GM12878 (cell line): ENCODE measurements at regions not wholly inside any gene's neighbourhood (a gene's known extent, or its start where the extent isn't known, plus 50 kb on each side); places are given as distances from the start of the nearest gene placed in this dataset.

Experiments used
- ATAC-seq: fragments of 200-7000 bp; cut with Tn5 transposase; 3 replicates; pipeline ENCODE4 v1.9.1; 2020; ENCODE audit warnings: mild to moderate bottlenecking, moderate library complexity
- BruUV-seq: library from RNA; stranded (reverse); fragments of 400-500 nt; replicated peaks from 2 replicates; lab custom pipeline; 2021; lab: Mats Ljungman, UMichigan
- CTCF ChIA-PET: fragments of 300-600 bp; sonication (Branson Sonifier 250); formaldehyde crosslinking; extraction: SDS; loops from one replicate; lab custom pipeline; 2021; ENCODE audit warnings: inconsistent platforms; lab: Yijun Ruan, JAX
- POLR2A ChIA-PET: fragments of 350-600 bp; formaldehyde crosslinking; extraction: SDS; loops from one replicate; lab custom pipeline; 2021; ENCODE audit warnings: inconsistent platforms; lab: Charles Lee
- RAD21 ChIA-PET: fragments of 300-600 bp; sonication (Branson Sonifier 250); formaldehyde crosslinking; loops from one replicate; lab custom pipeline; 2023; ENCODE audit warnings: antibody characterized with exemption; ENCODE audit not compliant: unreplicated experiment; lab: Charles Lee
- SMC1A ChIA-PET: fragments of 300-600 bp; sonication (Branson Sonifier 250); formaldehyde crosslinking; loops from one replicate; lab custom pipeline; 2023; ENCODE audit not compliant: unreplicated experiment, uncharacterized antibody; lab: Charles Lee
- DNase-seq: peaks from one replicate; pipeline ENCODE4 v3.0.0-alpha.2; 2011; ENCODE audit warnings: low read depth, low spot score
- FAIRE-seq: peaks from 3 replicates; lab custom pipeline; 2011; peaks lifted over from hg19 to GRCh38; lab: Jason Lieb, UNC
- H2AFZ ChIP-seq: 2 replicates; pipeline ENCODE4 v1.6.0; 2011; ENCODE audit warnings: low read depth, low read length, control low read depth; ENCODE audit not compliant: control insufficient read depth
- H3K27ac ChIP-seq: 2 replicates; pipeline ENCODE4 v1.5.1; 2011; ENCODE audit warnings: control low read depth; ENCODE audit not compliant: control insufficient read depth, insufficient read depth
- H3K27me3 ChIP-seq, 2 experiments: replicated peaks in 1 of 2; 2 replicates each; pipeline versions ENCODE4 v1.6.0 to v1.6.1; 2011; ENCODE audit warnings: low read length in 1 of 2; ENCODE audit not compliant: control insufficient read depth in 2 of 2, insufficient read depth in 2 of 2
- H3K36me3 ChIP-seq, 2 experiments: 2 replicates each; pipeline ENCODE4 v1.5.1; 2011; ENCODE audit warnings: low read length in 1 of 2; ENCODE audit not compliant: control insufficient read depth in 2 of 2, insufficient read depth in 2 of 2
- H3K4me1 ChIP-seq: 2 replicates; pipeline ENCODE4 v1.6.1; 2011; ENCODE audit warnings: mild to moderate bottlenecking, low read length, moderate library complexity, mixed read lengths; ENCODE audit not compliant: control insufficient read depth, insufficient read depth
- H3K4me2 ChIP-seq: 2 replicates; pipeline ENCODE4 v1.6.0; 2011; ENCODE audit warnings: control low read depth; ENCODE audit not compliant: control insufficient read depth, insufficient read depth
- H3K4me3 ChIP-seq: fragments of 200-600 bp; sonication (generic); 2 replicates; pipeline ENCODE4 v1.5.1; 2016
- H3K79me2 ChIP-seq: 2 replicates; pipeline ENCODE4 v1.6.0; 2011; ENCODE audit warnings: low read length; ENCODE audit not compliant: control insufficient read depth, insufficient read depth
- H3K9ac ChIP-seq: 2 replicates; pipeline ENCODE4 v1.8.0; 2011; ENCODE audit warnings: low read length, control low read depth, mixed read lengths; ENCODE audit not compliant: control insufficient read depth, insufficient read depth
- H3K9me3 ChIP-seq: replicated peaks from 3 replicates; pipeline ENCODE4 v1.5.1; 2011; ENCODE audit warnings: mild to moderate bottlenecking, low read length; ENCODE audit not compliant: control insufficient read depth, insufficient read depth
- H4K20me1 ChIP-seq: 2 replicates; pipeline ENCODE4 v1.6.0; 2011; ENCODE audit not compliant: control insufficient read depth, insufficient read depth
- BACH1 ChIP-seq: fragments of 450-650 bp; IDR thresholded peaks from 2 replicates; pipeline ENCODE4 v1.6.1; 2017; ENCODE audit warnings: mild to moderate bottlenecking, borderline replicate concordance
- EP300 ChIP-seq, 2 experiments: fragments of 150-350 bp in 1 of 2; IDR thresholded peaks; 2 replicates each; pipeline ENCODE4 v1.6.1; 2011 to 2012; ENCODE audit warnings: low read depth in 2 of 2, low read length in 2 of 2, borderline replicate concordance in 1 of 2, improper control_type of control experiment in 1 of 2, inconsistent platforms in 1 of 2; ENCODE audit not compliant: control insufficient read depth in 1 of 2
- GABPA ChIP-seq: IDR thresholded peaks from 2 replicates; pipeline ENCODE4 v1.6.1; 2014; ENCODE audit warnings: antibody characterized with exemption, low read depth, mild to moderate bottlenecking, inconsistent platforms
- MAX ChIP-seq: IDR thresholded peaks from 2 replicates; pipeline ENCODE4 v1.6.1; 2012; ENCODE audit warnings: low read depth, low read length, improper control_type of control experiment
- PBX3 ChIP-seq: IDR thresholded peaks from 2 replicates; pipeline ENCODE4 v1.6.1; 2011; ENCODE audit warnings: mild to moderate bottlenecking, low read depth, low read length, moderate library complexity; ENCODE audit not compliant: insufficient replicate concordance
- POLR2A ChIP-seq: IDR thresholded peaks from 2 replicates; pipeline ENCODE4 v1.6.1; 2011; ENCODE audit warnings: low read depth, mild to moderate bottlenecking, low read length
- RFX5 ChIP-seq: IDR thresholded peaks from 2 replicates; pipeline ENCODE4 v1.6.1; 2011; ENCODE audit warnings: low read depth, low read length, improper control_type of control experiment
- SIN3A ChIP-seq: IDR thresholded peaks from 2 replicates; pipeline ENCODE4 v1.6.1; 2012; ENCODE audit warnings: low read depth, low read length, improper control_type of control experiment
- SREBF1 ChIP-seq: IDR thresholded peaks from 2 replicates; pipeline ENCODE4 v1.6.1; 2012; ENCODE audit warnings: mild to moderate bottlenecking, low read length
- SUPT20H ChIP-seq: IDR thresholded peaks from 2 replicates; pipeline ENCODE4 v1.6.1; 2011; ENCODE audit warnings: low read depth, mild to moderate bottlenecking, low read length, moderate library complexity, borderline replicate concordance; ENCODE audit not compliant: control insufficient read depth
- TBL1XR1 ChIP-seq: IDR thresholded peaks from 2 replicates; pipeline ENCODE4 v1.6.1; 2012; ENCODE audit warnings: low read depth, low read length, improper control_type of control experiment
- TCF7 ChIP-seq: IDR thresholded peaks from 2 replicates; pipeline ENCODE4 v1.6.1; 2014; ENCODE audit warnings: antibody characterized with exemption, borderline replicate concordance
- ZNF274 ChIP-seq: IDR thresholded peaks from one replicate; pipeline ENCODE4 v1.8.0; 2011; ENCODE audit not compliant: insufficient read length, insufficient read depth
- ZSCAN29 ChIP-seq: fragments of 450-650 bp; IDR thresholded peaks from 2 replicates; pipeline ENCODE4 v1.6.1; 2017; ENCODE audit warnings: mild to moderate bottlenecking, moderate library complexity
- WGBS: methylation state at CpG from one replicate; pipeline ENCODE4 v1.1.6; 2016; ENCODE audit warnings: low lambda C conversion rate; ENCODE audit not compliant: insufficient replicate concordance, insufficient coverage; ENCODE audit errors: missing lambda C conversion rate; 5-methylcytosine and 5-hydroxymethylcytosine counted together
- in situ Hi-C: fragments of 300-500 bp; cut with MboI; formaldehyde crosslinking; loops from 9 replicates; pipeline ENCODE4 v1.14.3; 2018; ENCODE audit warnings: mixed read lengths
- intact Hi-C: fragments of 100-400 bp; cut with micrococcal nuclease; formaldehyde crosslinking; loops from one replicate; pipeline ENCODE4 v1.14.2; 2022; ENCODE audit not compliant: unreplicated experiment

- Histone ChIP-seq H3K4me3 (no peak overlapping the region), H3K4me2 (no peak overlapping the region), H3K27me3 (no peaks in the 10 kb centered on the region), H3K9me3 (no peaks in the 10 kb centered on the region), H4K20me1 (no peaks in the 10 kb centered on the region), H3K36me3 (no peaks in the 10 kb centered on the region), H2AFZ (no peak overlapping the region), H3K4me1 (no peaks in the 10 kb centered on the region), H3K9ac (no peak overlapping the region), H3K79me2 (no peaks in the 10 kb centered on the region), H3K27ac (no peak overlapping the region)
- in situ Hi-C loops = no loop called here
- ATAC-seq (no peak), FAIRE-seq (no peak), DNase-seq (no peak)
- ChIA-PET RAD21 (no interaction called here), CTCF (no interaction called here), POLR2A (no interaction called here), SMC1A (no interaction called here)
- 0% methylated on average over 1 of the region's 1 CpG for WGBS
- intact Hi-C loops = no loop called here
- TF ChIP-seq MAX (no peak), SIN3A (no peak), TCF7 (no peak), TBL1XR1 (no peak), ZSCAN29 (no peak), BACH1 (no peak), ZNF274 (no peak), PBX3 (no peak), GABPA (no peak), POLR2A (no peak), SREBF1 (no peak), RFX5 (no peak), EP300 (IDR thresholded peaks at IDR 0.05; ENCODE audit: borderline replicate concordance in 1 of 2, control insufficient read depth in 1 of 2, low read depth in 2 of 2, low read length in 2 of 2) (no peak), SUPT20H (no peak)
- no TSS peak for BruUV-seq
These were observed 65.8 kb upstream of the SEMA3C start for GRCh38 chr7:80984619-80985018.
